ENCODE measurements at regions not wholly inside any gene's neighbourhood (a gene's known extent, or its start where the extent isn't known, plus 50 kb on each side); places are given as distances from the start of the nearest gene placed in this dataset.

- TF ChIP-seq POLR2AphosphoS5 (IDR thresholded peaks at IDR 0.05; ENCODE audit: low read depth, low read length) (no peak), SIN3A (IDR thresholded peaks at IDR 0.05; ENCODE audit: borderline replicate concordance, insufficient read depth, low read length) (no peak), TAF1 (IDR thresholded peaks at IDR 0.05; ENCODE audit: borderline replicate concordance, insufficient read depth, low read length) (no peak)
Measured at GRCh38 chr5:34574936-34575467, 81.1 kb upstream of the RAI14 start.

DNA sequence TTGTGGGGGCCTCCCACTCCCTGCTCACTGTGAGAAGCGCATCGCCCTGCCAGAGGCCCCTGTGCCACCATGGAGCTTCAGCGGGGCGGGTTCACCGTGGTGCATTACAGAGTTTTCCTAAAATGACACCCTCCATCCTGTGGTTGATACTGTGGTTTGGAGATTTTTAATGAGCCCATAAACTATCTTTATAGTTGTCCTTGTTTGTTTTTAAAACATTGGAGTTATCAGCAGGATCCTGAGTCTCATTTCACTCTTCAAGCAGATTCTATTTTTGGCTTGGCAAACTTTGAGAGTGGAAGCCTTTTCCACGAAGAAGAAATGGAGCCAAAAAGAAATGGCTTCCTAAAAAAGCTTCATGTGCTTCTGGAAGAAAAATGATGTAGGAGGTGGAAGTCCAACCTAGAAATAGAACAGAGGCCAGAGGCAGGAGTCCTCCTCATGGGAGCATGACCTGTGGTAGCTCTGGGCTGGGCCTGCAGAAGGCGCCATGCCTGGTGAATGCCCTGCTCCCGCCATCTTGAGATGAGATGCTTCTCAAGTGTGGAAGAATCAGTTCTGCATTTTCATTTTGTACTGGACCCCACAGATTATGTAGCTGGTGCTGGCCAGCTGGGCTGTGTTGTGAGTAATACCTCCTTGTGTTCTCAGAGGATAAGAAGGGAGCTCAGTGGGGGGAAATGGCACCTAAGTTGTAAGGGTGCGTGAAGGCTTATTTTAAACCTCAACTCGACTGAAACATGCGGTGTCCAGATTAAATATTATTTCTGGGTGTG, 79.0 kb upstream of the RAI14 start:
- TF ChIP-seq FOXP2 (optimal IDR thresholded peaks at IDR 0.05; ENCODE audit: borderline replicate concordance, extremely low read depth, extremely low read length, insufficient read depth) (no peak), TAF1 (IDR thresholded peaks at IDR 0.05; ENCODE audit: borderline replicate concordance, insufficient read depth, low read length) (no peak)

DNA sequence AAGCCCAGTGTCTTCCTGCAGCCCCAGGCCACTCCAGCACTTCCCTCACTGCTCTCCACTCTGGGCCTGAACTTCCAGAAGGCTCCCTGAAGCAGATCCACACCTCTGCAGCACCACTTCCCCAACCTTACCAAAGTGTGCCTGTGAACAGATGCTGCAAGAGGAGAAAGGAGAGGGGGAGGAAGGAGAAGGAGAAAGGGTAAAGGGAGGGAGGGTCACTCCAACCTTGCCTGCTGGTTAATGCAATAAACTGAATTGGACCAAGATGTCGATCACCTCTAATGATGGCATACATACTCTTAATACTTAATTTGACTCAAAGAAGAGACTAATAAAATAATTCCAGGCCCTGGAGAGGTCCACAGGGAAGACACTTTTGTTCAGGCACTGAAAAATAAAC, 77.2 kb upstream of the RAI14 start:
- TF ChIP-seq POLR2AphosphoS5 (IDR thresholded peaks at IDR 0.05; ENCODE audit: low read depth, low read length) (no peak), REST (IDR thresholded peaks at IDR 0.05; ENCODE audit: insufficient read depth in 1 of 2, low read depth in 2 of 2, low read length in 2 of 2) (no peak), FOXP2 (optimal IDR thresholded peaks at IDR 0.05; ENCODE audit: borderline replicate concordance, extremely low read depth, extremely low read length, insufficient read depth) (no peak), TAF1 (IDR thresholded peaks at IDR 0.05; ENCODE audit: borderline replicate concordance, insufficient read depth, low read length) (no peak), SIN3A (IDR thresholded peaks at IDR 0.05; ENCODE audit: borderline replicate concordance, insufficient read depth, low read length) (no peak)

DNA sequence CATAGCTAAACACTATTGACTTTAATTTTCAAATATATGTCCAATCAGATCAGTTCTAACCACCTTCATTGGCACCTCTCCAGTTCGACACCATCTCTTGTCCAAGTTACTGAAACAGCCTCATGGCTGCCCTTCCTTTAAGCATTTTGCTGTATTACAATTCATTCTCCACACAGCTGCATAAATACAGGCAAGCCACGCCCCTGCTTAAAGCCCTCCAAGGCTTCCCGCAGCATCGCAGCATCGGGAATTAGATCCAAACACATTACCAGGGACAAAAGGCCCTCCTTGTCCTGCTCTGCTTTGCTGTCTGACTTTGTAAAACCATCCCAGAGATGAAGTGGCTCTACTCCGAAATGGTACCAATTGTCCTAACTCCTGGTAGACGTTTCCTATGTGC, 75.1 kb upstream of the RAI14 start:
- TF ChIP-seq TAF1 (IDR thresholded peaks at IDR 0.05; ENCODE audit: borderline replicate concordance, insufficient read depth, low read length) (no peak), SIN3A (IDR thresholded peaks at IDR 0.05; ENCODE audit: borderline replicate concordance, insufficient read depth, low read length) (no peak), REST (IDR thresholded peaks at IDR 0.05; ENCODE audit: insufficient read depth in 1 of 2, low read depth in 2 of 2, low read length in 2 of 2) (no peak), POLR2AphosphoS5 (IDR thresholded peaks at IDR 0.05; ENCODE audit: low read depth, low read length) (no peak), FOXP2 (optimal IDR thresholded peaks at IDR 0.05; ENCODE audit: borderline replicate concordance, extremely low read depth, extremely low read length, insufficient read depth) (no peak)

DNA sequence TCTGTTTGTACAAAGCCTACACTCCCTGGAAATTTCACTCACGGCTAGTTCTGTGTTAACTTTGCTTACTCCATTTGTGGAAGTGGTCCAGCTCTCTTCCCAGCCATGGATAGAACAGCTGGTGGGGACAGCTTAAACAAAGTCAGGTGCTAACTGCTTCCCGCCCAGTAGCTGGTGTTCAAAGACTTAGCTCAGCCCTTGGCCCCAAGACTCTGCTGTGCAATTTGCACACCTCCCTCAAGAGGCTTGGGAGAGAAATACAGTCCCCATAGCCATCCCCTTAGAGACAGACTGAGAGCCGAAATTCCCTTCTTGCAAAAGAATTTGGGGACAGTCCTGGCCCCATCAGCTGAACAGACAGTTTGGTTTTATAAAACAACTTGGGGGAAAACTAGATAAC, 73.8 kb upstream of the RAI14 start:
- TF ChIP-seq POLR2AphosphoS5 (IDR thresholded peaks at IDR 0.05; ENCODE audit: low read depth, low read length) (no peak), REST (IDR thresholded peaks at IDR 0.05; ENCODE audit: insufficient read depth in 1 of 2, low read depth in 2 of 2, low read length in 2 of 2) (no peak), TAF1 (IDR thresholded peaks at IDR 0.05; ENCODE audit: borderline replicate concordance, insufficient read depth, low read length) (no peak), FOXP2 (optimal IDR thresholded peaks at IDR 0.05; ENCODE audit: borderline replicate concordance, extremely low read depth, extremely low read length, insufficient read depth) (no peak), SIN3A (IDR thresholded peaks at IDR 0.05; ENCODE audit: borderline replicate concordance, insufficient read depth, low read length) (no peak)

GRCh38 chr5:34583167-34583566, 73.0 kb upstream of the RAI14 start:
- no peak for TF ChIP-seq FOXP2 (optimal IDR thresholded peaks at IDR 0.05; ENCODE audit: borderline replicate concordance, extremely low read depth, extremely low read length, insufficient read depth)
